Tibial nerve (tissue), 4 donors: ENCODE measurements at regions not wholly inside any gene's neighbourhood (a gene's known extent, or its start where the extent isn't known, plus 50 kb on each side); places are given as distances from the start of the nearest gene placed in this dataset.
"Not testable (repeated sequence)": the region's sequence is repeated elsewhere in the genome, so short reads cannot be mapped to it uniquely, and the experiment has no call there.

Experiments
- DNase-seq, 2 donors: peaks; one replicate each; pipeline ENCODE4 v3.0.0-alpha.2; 2019; ENCODE audit warnings: low spot score in 2 of 2
- H3K27ac ChIP-seq, 4 donors: fragments of 200-600 bp; sonication (generic) in 3 of 4; one replicate each; pipeline ENCODE4 v1.5.1; 2017 to 2019; ENCODE audit warnings: mild to moderate bottlenecking in 1 of 4
- H3K27me3 ChIP-seq, 2 donors: fragments of 200-600 bp; sonication (generic) in 1 of 2; one replicate each; pipeline versions ENCODE4 v1.5.1 to v1.6.0; 2017 to 2019
- H3K36me3 ChIP-seq, 3 donors: fragments of 200-600 bp; sonication (generic); one replicate each; pipeline ENCODE4 v1.5.1; 2018 to 2019
- H3K4me1 ChIP-seq, 4 donors: fragments of 200-600 bp; sonication (generic) in 3 of 4; one replicate each; pipeline ENCODE4 v1.5.1; 2017 to 2019
- H3K4me3 ChIP-seq, 4 donors: fragments of 200-600 bp; sonication (generic) in 3 of 4; one replicate each; pipeline ENCODE4 v1.5.1; 2017 to 2019; ENCODE audit warnings: mild to moderate bottlenecking in 1 of 4, moderate library complexity in 1 of 4
- H3K9me3 ChIP-seq, 4 donors: fragments of 200-600 bp; sonication (generic) in 3 of 4; one replicate each; pipeline ENCODE4 v1.5.1; 2017 to 2019
- EP300 ChIP-seq, 2 donors: sonication (generic); formaldehyde crosslinking; IDR thresholded peaks; one replicate each; pipeline ENCODE4 v1.6.1; 2017; ENCODE audit warnings: antibody characterized with exemption in 2 of 2, mild to moderate bottlenecking in 1 of 2
- POLR2A ChIP-seq, 2 donors: fragments of 450-650 bp; IDR thresholded peaks; one replicate each; pipeline ENCODE4 v1.6.1; 2017; ENCODE audit warnings: antibody characterized with exemption in 2 of 2, mild to moderate bottlenecking in 2 of 2, moderate library complexity in 2 of 2
- WGBS, 2 donors: methylation state at CpG; one replicate each; pipeline ENCODE4 v1.1.5; 2018; 5-methylcytosine and 5-hydroxymethylcytosine counted together
- TF ChIP-seq, protein P1 (sequence below), 5 experiments: fragments of 200-600 bp in 3 of 5; fragments of 450-650 bp in 2 of 5; sonication (generic) in 3 of 5; IDR thresholded peaks; one replicate each; pipeline ENCODE4 v1.5.1; 2016 to 2019; ENCODE audit warnings: antibody characterized with exemption in 5 of 5, mild to moderate bottlenecking in 3 of 5, moderate library complexity in 2 of 5

DNA sequence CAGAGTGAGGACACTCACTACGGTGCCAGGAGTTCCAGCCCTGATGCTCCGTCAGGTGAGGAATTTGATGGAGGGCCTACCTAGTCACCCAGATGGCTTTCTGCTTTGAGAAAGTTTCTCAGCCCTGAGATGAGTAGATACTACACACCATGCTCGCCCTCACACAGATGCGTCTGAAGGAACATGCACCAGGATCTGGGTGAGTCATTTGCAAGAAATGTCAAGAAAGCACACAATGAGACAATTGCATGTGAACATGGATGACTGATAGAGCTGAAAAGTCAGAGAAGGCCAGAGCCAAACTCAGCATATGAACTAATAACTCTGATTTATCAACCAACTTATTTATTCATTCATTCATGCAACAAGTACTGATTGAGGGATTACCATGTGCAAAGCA is 483.9 kb downstream of the OMA1 start:
- H3K9me3 ChIP-seq = no peaks in the 10 kb centered on the region

DNA sequence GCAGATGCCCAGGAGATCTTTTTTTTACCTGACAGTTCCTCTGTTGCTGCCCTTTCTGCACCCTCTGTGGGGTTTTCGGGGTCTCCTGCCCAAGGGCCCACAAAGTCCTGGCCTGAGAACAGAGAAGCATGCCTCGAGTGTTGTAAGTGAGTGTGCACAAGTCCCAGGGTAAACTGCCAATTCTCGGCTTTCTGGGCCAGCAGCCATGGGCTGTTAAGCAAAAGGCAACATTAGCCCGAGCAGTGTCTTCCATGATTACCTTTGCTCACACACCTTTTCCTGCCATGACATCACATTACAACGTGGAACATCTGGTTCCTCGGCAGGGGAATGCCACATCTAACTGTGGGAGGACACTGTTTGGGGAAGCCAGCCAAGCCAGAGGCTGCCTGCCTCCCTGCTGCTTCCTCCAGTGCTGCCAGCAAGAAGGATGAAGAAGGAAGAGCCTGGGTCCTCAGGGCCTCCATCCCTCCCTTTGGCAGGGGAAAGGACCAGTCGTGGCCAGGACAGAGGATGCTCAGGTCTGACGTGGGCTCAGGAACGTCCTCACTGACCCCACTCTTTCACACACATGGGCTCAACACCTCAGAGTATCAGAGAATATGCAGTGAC is 485.9 kb downstream of the OMA1 start:
- Histone ChIP-seq H3K9me3 (no peaks in the 10 kb centered on the region), H3K27me3 (no peaks in the 10 kb centered on the region), H3K4me3 (no peak overlapping the region), H3K27ac (no peak overlapping the region), H3K4me1 (no peaks in the 10 kb centered on the region), H3K36me3 (no peaks in the 10 kb centered on the region)
- WGBS, 2 donors = 43 to 58% methylated on average over 9 of the region's 9 CpGs
- TF ChIP-seq POLR2A (IDR thresholded peaks at IDR 0.05) (no peak), EP300 (IDR thresholded peaks at IDR 0.05) (no peak)
- TF ChIP-seq, protein P1, sequence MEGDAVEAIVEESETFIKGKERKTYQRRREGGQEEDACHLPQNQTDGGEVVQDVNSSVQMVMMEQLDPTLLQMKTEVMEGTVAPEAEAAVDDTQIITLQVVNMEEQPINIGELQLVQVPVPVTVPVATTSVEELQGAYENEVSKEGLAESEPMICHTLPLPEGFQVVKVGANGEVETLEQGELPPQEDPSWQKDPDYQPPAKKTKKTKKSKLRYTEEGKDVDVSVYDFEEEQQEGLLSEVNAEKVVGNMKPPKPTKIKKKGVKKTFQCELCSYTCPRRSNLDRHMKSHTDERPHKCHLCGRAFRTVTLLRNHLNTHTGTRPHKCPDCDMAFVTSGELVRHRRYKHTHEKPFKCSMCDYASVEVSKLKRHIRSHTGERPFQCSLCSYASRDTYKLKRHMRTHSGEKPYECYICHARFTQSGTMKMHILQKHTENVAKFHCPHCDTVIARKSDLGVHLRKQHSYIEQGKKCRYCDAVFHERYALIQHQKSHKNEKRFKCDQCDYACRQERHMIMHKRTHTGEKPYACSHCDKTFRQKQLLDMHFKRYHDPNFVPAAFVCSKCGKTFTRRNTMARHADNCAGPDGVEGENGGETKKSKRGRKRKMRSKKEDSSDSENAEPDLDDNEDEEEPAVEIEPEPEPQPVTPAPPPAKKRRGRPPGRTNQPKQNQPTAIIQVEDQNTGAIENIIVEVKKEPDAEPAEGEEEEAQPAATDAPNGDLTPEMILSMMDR (IDR thresholded peaks at IDR 0.05) = no peak
- DNase-seq = no peak

More for the DNA sequence above, 483.9 kb downstream of the OMA1 start:
- TF ChIP-seq EP300 (IDR thresholded peaks at IDR 0.05) = no peak
- TF ChIP-seq POLR2A (IDR thresholded peaks at IDR 0.05) = no peak
- TF ChIP-seq, protein P1 (IDR thresholded peaks at IDR 0.05) = no peak
- WGBS, 2 donors = 93 to 95% methylated on average over 4 of the region's 4 CpGs
- Histone ChIP-seq H3K4me1 (no peaks in the 10 kb centered on the region), H3K27ac (no peak overlapping the region), H3K27me3 (no peaks in the 10 kb centered on the region), H3K4me3 (no peak overlapping the region), H3K36me3 (no peaks in the 10 kb centered on the region)
- no peak for DNase-seq

DNA sequence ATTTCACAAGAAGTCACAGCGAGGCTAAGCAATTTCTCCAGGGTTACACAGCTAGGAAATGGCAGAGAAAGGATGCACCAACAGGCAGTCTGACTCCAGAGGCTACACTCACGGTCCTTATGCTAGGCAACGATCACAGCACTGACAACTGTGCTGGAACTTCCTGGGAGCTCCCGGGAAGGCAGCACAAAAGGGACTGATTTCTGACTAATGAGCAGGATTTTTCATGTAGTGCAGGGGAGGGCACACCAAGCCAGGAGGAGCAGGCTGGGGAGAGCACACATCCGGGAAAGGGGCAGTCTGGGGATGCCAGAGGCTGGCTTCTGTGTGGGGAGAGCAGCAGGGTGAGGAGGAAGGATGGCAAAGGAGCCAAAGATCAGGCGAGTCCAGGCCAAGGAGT is 486.7 kb downstream of the OMA1 start:
- no peaks in the 10 kb centered on the region for H3K9me3 ChIP-seq
- no peaks in the 10 kb centered on the region for H3K36me3 ChIP-seq
- TF ChIP-seq, protein P1 (IDR thresholded peaks at IDR 0.05) = no peak
- TF ChIP-seq POLR2A (IDR thresholded peaks at IDR 0.05) (no peak), EP300 (IDR thresholded peaks at IDR 0.05) (no peak)
- no peak overlapping the region for H3K27ac ChIP-seq
- H3K4me3 ChIP-seq = no peak overlapping the region
- no peak for DNase-seq
- 52 to 56% methylated on average over 6 of the region's 6 CpGs for WGBS, 2 donors
- H3K27me3 ChIP-seq = no peaks in the 10 kb centered on the region
- no peaks in the 10 kb centered on the region for H3K4me1 ChIP-seq

DNA sequence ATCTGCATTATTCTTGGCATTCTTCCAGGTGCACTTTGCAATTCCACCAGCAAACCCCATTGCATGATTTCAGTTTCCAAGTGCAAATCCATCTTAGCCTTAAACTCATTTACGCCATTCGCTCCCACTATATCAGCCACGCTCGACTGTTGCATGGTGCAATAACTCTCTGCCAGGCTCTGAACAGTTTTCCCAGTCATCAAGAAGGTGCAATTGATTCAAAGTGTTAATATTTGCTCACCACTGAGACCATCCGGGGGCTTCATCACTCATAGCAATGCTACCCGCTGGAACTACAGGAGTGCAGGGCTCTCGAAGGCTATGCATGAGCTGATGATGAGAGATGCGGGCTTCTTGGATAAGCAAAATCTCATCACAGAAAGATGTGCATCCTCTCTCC is 488.2 kb downstream of the OMA1 start:
- TF ChIP-seq, protein P1 (IDR thresholded peaks at IDR 0.05) = no peak
- no peaks in the 10 kb centered on the region for H3K27me3 ChIP-seq
- WGBS, 2 donors = 71 to 87% methylated on average over 7 to 8 of the region's 8 CpGs
- H3K27ac ChIP-seq = no peak overlapping the region
- no peak overlapping the region for H3K4me3 ChIP-seq
- DNase-seq = no peak
- no peaks in the 10 kb centered on the region for H3K4me1 ChIP-seq
- no peaks in the 10 kb centered on the region for H3K9me3 ChIP-seq
- H3K36me3 ChIP-seq = no peaks in the 10 kb centered on the region

DNA sequence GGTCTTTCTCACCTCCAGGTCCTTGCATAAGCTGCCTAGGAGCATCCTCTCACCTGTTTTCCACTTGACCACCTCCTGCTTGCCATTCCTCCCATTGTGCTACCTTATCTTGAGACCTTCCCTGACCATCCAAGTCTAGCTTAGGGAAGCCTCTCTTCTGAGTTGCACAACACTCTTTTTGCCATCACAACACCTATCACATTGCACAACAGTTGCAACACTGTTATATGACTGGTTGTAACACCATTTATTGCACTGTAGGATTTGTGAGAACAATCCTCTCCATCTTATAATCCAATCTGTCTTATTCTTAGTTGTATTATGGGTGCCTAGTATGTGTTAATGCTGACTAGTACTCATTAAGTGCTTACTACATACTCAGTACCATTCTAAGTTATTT is 488.7 kb downstream of the OMA1 start:
- H3K36me3 ChIP-seq = no peaks in the 10 kb centered on the region
- TF ChIP-seq POLR2A (IDR thresholded peaks at IDR 0.05) (no peak), EP300 (IDR thresholded peaks at IDR 0.05) (no peak)
- TF ChIP-seq, protein P1 (IDR thresholded peaks at IDR 0.05) = no peak
- H3K27me3 ChIP-seq = no peaks in the 10 kb centered on the region
- no peak overlapping the region for H3K4me3 ChIP-seq
- H3K27ac ChIP-seq = no peak overlapping the region
- no peaks in the 10 kb centered on the region for H3K4me1 ChIP-seq
- peaks cover 0 to 4% (median 0%) of the 10 kb centered on the region in 4 donors for H3K9me3 ChIP-seq
- no peak for DNase-seq

DNA sequence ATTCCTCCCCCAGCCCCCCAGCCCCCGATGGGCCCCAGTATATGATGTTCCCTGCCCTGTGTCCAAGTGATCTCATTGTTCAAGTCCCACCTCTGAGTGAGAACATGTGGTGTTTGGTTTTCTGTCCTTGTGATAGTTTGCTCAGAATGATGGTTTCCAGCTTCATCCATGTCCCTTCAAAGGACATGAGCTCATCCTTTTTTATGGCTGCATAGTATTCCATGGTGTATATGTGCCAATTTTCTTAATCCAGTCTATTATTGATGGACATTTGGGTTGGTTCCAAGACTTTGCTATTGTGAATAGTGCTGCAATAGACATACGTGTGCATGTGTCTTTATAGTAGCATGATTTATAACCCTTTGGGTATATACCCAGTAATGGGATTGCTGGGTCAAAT is 495.3 kb downstream of the OMA1 start:
- H3K27ac ChIP-seq, H3K36me3 ChIP-seq, H3K9me3 ChIP-seq, H3K27me3 ChIP-seq, H3K4me1 ChIP-seq, H3K4me3 ChIP-seq, DNase-seq: not testable (repeated sequence)
- 95 to 98% methylated on average over 2 of the region's 2 CpGs for WGBS, 2 donors
